WTC11 (cell line): ENCODE measurements at regions not wholly inside any gene's neighbourhood (a gene's known extent, or its start where the extent isn't known, plus 50 kb on each side); places are given as distances from the start of the nearest gene placed in this dataset.

Experiments
- ATAC-seq: fragments of 200-7000 bp; cut with Tn5 transposase; 2 replicates; pipeline ENCODE4 v1.10.0; 2021; ENCODE audit warnings: mild to moderate bottlenecking, moderate library complexity
- CTCF ChIA-PET: fragments of 300-600 bp; sonication (Branson Sonifier 250); formaldehyde crosslinking; loops from one replicate; lab custom pipeline; 2021; ENCODE audit warnings: antibody characterized with exemption; lab: Charles Lee
- POLR2A ChIA-PET: fragments of 350-600 bp; sonication (Branson Sonifier 250); formaldehyde crosslinking; loops from one replicate; lab custom pipeline; 2021; ENCODE audit warnings: antibody characterized with exemption; lab: Charles Lee
- DNase-seq: peaks from one replicate; pipeline ENCODE4 v3.0.0; 2021; ENCODE audit warnings: low spot score
- H3K27ac Mint-ChIP-seq: 2 replicates; pipeline ENCODE4 v1.8.0; 2021; ENCODE audit warnings: mixed read lengths
- H3K27me3 Mint-ChIP-seq: 2 replicates; pipeline ENCODE4 v1.8.0; 2021; ENCODE audit warnings: low read depth, mild to moderate bottlenecking, moderate library complexity, mixed read lengths
- H3K36me3 Mint-ChIP-seq: 2 replicates; pipeline ENCODE4 v1.8.0; 2021; ENCODE audit warnings: mixed read lengths
- H3K4me1 Mint-ChIP-seq: 2 replicates; pipeline ENCODE4 v1.8.0; 2022; ENCODE audit warnings: mixed read lengths
- H3K4me3 Mint-ChIP-seq: 2 replicates; pipeline ENCODE4 v1.8.0; 2021; ENCODE audit warnings: mild to moderate bottlenecking, moderate library complexity, mixed read lengths
- H3K9me3 Mint-ChIP-seq: 2 replicates; pipeline ENCODE4 v1.8.0; 2021; ENCODE audit warnings: mixed read lengths
- FOXK1 ChIP-seq: sonication (generic); formaldehyde crosslinking; IDR thresholded peaks from 2 replicates; pipeline ENCODE4 v1.8.0; 2022; ENCODE audit warnings: mild to moderate bottlenecking, moderate library complexity, missing genetic modification reagents
- GABPB1 ChIP-seq: sonication (generic); formaldehyde crosslinking; IDR thresholded peaks from 2 replicates; pipeline ENCODE4 v1.8.1; 2023; ENCODE audit warnings: mild to moderate bottlenecking, missing genetic modification reagents
- GTF2I ChIP-seq: fragments of 250-450 bp; sonication (Bioruptor Pico); conservative IDR thresholded peaks from 2 replicates; pipeline ENCODE4 v1.4.0; 2021; ENCODE audit warnings: mild to moderate bottlenecking
- JAZF1 ChIP-seq: fragments of 250-450 bp; sonication (Bioruptor Pico); IDR thresholded peaks from 2 replicates; pipeline ENCODE4 v1.9.0; 2021; ENCODE audit warnings: moderate library complexity, mild to moderate bottlenecking, inconsistent platforms
- KAT7 ChIP-seq: sonication (generic); formaldehyde crosslinking; IDR thresholded peaks from 2 replicates; pipeline ENCODE4 v1.8.1; 2023; ENCODE audit warnings: missing genetic modification reagents, mild to moderate bottlenecking, borderline replicate concordance
- NFATC4 ChIP-seq: fragments of 250-450 bp; sonication (Bioruptor Pico); IDR thresholded peaks from 2 replicates; pipeline ENCODE4 v1.9.0; 2021; ENCODE audit warnings: mild to moderate bottlenecking
- NFYB ChIP-seq: sonication (generic); formaldehyde crosslinking; conservative IDR thresholded peaks from 2 replicates; pipeline ENCODE4 v1.8.0; 2022; ENCODE audit warnings: low read depth, missing genetic modification reagents
- RELA ChIP-seq: sonication (generic); formaldehyde crosslinking; IDR thresholded peaks from 2 replicates; pipeline ENCODE4 v1.8.1; 2022; ENCODE audit warnings: missing genetic modification reagents, mild to moderate bottlenecking, borderline replicate concordance
- SMAD3 ChIP-seq: sonication (generic); formaldehyde crosslinking; IDR thresholded peaks from 2 replicates; pipeline ENCODE4 v1.8.0; 2022; ENCODE audit warnings: missing genetic modification reagents, mild to moderate bottlenecking, borderline replicate concordance
- ZBTB21 ChIP-seq: sonication (generic); formaldehyde crosslinking; IDR thresholded peaks from 2 replicates; pipeline ENCODE4 v1.8.1; 2023; ENCODE audit warnings: mild to moderate bottlenecking, missing genetic modification reagents, borderline replicate concordance
- ZNF219 ChIP-seq: sonication (generic); formaldehyde crosslinking; IDR thresholded peaks from 2 replicates; pipeline ENCODE4 v1.8.0; 2023; ENCODE audit warnings: missing genetic modification reagents, mild to moderate bottlenecking, borderline replicate concordance
- ZNF232 ChIP-seq: sonication (generic); formaldehyde crosslinking; IDR thresholded peaks from 2 replicates; pipeline ENCODE4 v1.8.0; 2022; ENCODE audit warnings: mild to moderate bottlenecking, missing genetic modification reagents
- ZNF423 ChIP-seq: fragments of 250-450 bp; sonication (Bioruptor Pico); IDR thresholded peaks from 2 replicates; pipeline ENCODE4 v2.1.2; 2022; ENCODE audit warnings: mild to moderate bottlenecking, moderate library complexity
- TF ChIP-seq, protein P1 (sequence below): fragments of 250-450 bp; sonication (Bioruptor Pico); IDR thresholded peaks from 2 replicates; pipeline ENCODE4 v1.9.0; 2021; ENCODE audit warnings: mild to moderate bottlenecking, borderline replicate concordance
- TF ChIP-seq, protein P2 (sequence below): sonication (generic); formaldehyde crosslinking; IDR thresholded peaks from 2 replicates; pipeline ENCODE4 v1.8.1; 2022; ENCODE audit warnings: missing genetic modification reagents, borderline replicate concordance
- TF ChIP-seq, protein P3 (sequence below): sonication (generic); formaldehyde crosslinking; IDR thresholded peaks from 2 replicates; pipeline ENCODE4 v1.8.0; 2022; ENCODE audit warnings: mild to moderate bottlenecking, missing genetic modification reagents
- TF ChIP-seq, protein P4 (sequence below): sonication (generic); formaldehyde crosslinking; IDR thresholded peaks from 2 replicates; pipeline ENCODE4 v1.8.1; 2022; ENCODE audit warnings: mild to moderate bottlenecking, moderate library complexity, missing genetic modification reagents
- TF ChIP-seq, protein P5 (sequence below): sonication (generic); formaldehyde crosslinking; IDR thresholded peaks from 2 replicates; pipeline ENCODE4 v1.8.0; 2022; ENCODE audit warnings: missing genetic modification reagents
- TF ChIP-seq, protein P6 (sequence below): fragments of 200-600 bp; IDR thresholded peaks from 2 replicates; pipeline ENCODE4 v1.8.0; 2022; ENCODE audit warnings: antibody characterized with exemption
- TF ChIP-seq, protein P7 (sequence below): sonication (generic); formaldehyde crosslinking; IDR thresholded peaks from 2 replicates; pipeline ENCODE4 v1.8.1; 2022; ENCODE audit warnings: low read depth, mild to moderate bottlenecking, moderate library complexity, missing genetic modification reagents, borderline replicate concordance
- TF ChIP-seq, protein P8 (sequence below): sonication (generic); formaldehyde crosslinking; IDR thresholded peaks from 2 replicates; pipeline ENCODE4 v1.8.0; 2022; ENCODE audit warnings: mild to moderate bottlenecking, missing genetic modification reagents

DNA sequence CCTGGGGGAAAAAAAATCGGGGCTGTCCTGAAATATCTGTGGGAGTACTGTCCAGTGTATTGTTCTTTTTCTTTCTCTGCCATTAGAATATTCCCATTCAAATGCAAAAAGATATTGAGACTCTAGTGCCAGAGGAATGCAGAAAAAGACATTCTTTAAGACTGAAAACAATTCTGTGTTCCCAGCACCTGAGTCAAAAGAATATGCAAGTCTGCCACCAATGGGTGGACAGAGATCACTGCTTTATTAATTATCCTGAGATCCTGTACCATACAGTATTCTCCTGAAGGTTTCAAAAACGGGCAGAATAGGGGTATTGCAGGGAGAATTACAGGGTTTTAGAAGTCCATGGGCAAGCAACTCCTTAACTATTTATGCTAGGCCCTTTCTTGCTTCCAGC lies 361.8 kb downstream of the C12orf50 start (continued):
- TF ChIP-seq, protein P1, sequence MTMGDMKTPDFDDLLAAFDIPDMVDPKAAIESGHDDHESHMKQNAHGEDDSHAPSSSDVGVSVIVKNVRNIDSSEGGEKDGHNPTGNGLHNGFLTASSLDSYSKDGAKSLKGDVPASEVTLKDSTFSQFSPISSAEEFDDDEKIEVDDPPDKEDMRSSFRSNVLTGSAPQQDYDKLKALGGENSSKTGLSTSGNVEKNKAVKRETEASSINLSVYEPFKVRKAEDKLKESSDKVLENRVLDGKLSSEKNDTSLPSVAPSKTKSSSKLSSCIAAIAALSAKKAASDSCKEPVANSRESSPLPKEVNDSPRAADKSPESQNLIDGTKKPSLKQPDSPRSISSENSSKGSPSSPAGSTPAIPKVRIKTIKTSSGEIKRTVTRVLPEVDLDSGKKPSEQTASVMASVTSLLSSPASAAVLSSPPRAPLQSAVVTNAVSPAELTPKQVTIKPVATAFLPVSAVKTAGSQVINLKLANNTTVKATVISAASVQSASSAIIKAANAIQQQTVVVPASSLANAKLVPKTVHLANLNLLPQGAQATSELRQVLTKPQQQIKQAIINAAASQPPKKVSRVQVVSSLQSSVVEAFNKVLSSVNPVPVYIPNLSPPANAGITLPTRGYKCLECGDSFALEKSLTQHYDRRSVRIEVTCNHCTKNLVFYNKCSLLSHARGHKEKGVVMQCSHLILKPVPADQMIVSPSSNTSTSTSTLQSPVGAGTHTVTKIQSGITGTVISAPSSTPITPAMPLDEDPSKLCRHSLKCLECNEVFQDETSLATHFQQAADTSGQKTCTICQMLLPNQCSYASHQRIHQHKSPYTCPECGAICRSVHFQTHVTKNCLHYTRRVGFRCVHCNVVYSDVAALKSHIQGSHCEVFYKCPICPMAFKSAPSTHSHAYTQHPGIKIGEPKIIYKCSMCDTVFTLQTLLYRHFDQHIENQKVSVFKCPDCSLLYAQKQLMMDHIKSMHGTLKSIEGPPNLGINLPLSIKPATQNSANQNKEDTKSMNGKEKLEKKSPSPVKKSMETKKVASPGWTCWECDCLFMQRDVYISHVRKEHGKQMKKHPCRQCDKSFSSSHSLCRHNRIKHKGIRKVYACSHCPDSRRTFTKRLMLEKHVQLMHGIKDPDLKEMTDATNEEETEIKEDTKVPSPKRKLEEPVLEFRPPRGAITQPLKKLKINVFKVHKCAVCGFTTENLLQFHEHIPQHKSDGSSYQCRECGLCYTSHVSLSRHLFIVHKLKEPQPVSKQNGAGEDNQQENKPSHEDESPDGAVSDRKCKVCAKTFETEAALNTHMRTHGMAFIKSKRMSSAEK (CRISPR knock-in tag), result no peak
- no peak for TF ChIP-seq ZBTB21 (CRISPR knock-in tag)
- TF ChIP-seq, protein P2, sequence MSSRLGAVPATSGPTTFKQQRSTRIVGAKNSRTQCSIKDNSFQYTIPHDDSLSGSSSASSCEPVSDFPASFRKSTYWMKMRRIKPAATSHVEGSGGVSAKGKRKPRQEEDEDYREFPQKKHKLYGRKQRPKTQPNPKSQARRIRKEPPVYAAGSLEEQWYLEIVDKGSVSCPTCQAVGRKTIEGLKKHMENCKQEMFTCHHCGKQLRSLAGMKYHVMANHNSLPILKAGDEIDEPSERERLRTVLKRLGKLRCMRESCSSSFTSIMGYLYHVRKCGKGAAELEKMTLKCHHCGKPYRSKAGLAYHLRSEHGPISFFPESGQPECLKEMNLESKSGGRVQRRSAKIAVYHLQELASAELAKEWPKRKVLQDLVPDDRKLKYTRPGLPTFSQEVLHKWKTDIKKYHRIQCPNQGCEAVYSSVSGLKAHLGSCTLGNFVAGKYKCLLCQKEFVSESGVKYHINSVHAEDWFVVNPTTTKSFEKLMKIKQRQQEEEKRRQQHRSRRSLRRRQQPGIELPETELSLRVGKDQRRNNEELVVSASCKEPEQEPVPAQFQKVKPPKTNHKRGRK, result no peak
- TF ChIP-seq GTF2I (CRISPR knock-in tag), result no peak

DNA sequence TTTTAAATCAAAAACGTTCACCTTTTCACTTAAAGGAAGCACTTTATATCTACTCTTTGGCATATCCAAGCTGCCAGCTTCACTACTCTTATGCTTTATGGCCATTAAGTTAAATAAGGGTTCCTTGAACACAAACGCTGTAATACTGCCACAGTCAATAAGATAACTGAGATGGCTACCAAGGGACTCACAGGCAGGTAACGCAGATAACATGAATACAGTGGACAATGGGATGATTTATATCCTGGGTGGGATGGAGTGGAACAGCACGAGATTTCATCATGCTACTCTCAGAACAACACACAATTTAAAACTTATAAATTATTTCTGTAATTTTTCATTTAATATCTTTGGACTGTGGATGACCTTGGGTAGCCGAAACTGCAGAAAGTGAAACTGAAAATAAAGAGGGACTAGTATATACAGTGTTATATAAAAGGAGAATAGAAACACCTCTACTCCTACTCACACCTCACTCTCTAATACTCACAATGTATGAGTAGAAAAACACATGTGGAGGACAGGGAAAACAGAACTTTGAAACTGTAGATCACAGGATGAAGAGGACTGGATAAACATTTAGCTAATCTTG lies 367.3 kb downstream of the C12orf50 start:
- no peak for ATAC-seq
- no peaks in the 10 kb centered on the region for H3K4me1 Mint-ChIP-seq
- CTCF ChIA-PET, result no interaction called here
- no peak for TF ChIP-seq NFYB (CRISPR knock-in tag)
- TF ChIP-seq JAZF1 (CRISPR knock-in tag), result no peak
- TF ChIP-seq ZNF232 (CRISPR knock-in tag), result no peak
- no peak for TF ChIP-seq GABPB1 (CRISPR knock-in tag)
- TF ChIP-seq, protein P3, sequence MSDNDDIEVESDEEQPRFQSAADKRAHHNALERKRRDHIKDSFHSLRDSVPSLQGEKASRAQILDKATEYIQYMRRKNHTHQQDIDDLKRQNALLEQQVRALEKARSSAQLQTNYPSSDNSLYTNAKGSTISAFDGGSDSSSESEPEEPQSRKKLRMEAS (CRISPR knock-in tag), result no peak
- TF ChIP-seq SMAD3 (CRISPR knock-in tag), result no peak
- TF ChIP-seq ZNF423 (CRISPR knock-in tag), result no peak
- no peak for TF ChIP-seq KAT7
- no peak for TF ChIP-seq FOXK1 (CRISPR knock-in tag)
- TF ChIP-seq, protein P4, sequence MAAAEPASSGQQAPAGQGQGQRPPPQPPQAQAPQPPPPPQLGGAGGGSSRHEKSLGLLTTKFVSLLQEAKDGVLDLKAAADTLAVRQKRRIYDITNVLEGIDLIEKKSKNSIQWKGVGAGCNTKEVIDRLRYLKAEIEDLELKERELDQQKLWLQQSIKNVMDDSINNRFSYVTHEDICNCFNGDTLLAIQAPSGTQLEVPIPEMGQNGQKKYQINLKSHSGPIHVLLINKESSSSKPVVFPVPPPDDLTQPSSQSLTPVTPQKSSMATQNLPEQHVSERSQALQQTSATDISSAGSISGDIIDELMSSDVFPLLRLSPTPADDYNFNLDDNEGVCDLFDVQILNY, result no peak
- TF ChIP-seq, protein P5, sequence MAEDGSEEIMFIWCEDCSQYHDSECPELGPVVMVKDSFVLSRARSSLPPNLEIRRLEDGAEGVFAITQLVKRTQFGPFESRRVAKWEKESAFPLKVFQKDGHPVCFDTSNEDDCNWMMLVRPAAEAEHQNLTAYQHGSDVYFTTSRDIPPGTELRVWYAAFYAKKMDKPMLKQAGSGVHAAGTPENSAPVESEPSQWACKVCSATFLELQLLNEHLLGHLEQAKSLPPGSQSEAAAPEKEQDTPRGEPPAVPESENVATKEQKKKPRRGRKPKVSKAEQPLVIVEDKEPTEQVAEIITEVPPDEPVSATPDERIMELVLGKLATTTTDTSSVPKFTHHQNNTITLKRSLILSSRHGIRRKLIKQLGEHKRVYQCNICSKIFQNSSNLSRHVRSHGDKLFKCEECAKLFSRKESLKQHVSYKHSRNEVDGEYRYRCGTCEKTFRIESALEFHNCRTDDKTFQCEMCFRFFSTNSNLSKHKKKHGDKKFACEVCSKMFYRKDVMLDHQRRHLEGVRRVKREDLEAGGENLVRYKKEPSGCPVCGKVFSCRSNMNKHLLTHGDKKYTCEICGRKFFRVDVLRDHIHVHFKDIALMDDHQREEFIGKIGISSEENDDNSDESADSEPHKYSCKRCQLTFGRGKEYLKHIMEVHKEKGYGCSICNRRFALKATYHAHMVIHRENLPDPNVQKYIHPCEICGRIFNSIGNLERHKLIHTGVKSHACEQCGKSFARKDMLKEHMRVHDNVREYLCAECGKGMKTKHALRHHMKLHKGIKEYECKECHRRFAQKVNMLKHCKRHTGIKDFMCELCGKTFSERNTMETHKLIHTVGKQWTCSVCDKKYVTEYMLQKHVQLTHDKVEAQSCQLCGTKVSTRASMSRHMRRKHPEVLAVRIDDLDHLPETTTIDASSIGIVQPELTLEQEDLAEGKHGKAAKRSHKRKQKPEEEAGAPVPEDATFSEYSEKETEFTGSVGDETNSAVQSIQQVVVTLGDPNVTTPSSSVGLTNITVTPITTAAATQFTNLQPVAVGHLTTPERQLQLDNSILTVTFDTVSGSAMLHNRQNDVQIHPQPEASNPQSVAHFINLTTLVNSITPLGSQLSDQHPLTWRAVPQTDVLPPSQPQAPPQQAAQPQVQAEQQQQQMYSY (CRISPR knock-in tag), result no peak
- TF ChIP-seq, protein P6, sequence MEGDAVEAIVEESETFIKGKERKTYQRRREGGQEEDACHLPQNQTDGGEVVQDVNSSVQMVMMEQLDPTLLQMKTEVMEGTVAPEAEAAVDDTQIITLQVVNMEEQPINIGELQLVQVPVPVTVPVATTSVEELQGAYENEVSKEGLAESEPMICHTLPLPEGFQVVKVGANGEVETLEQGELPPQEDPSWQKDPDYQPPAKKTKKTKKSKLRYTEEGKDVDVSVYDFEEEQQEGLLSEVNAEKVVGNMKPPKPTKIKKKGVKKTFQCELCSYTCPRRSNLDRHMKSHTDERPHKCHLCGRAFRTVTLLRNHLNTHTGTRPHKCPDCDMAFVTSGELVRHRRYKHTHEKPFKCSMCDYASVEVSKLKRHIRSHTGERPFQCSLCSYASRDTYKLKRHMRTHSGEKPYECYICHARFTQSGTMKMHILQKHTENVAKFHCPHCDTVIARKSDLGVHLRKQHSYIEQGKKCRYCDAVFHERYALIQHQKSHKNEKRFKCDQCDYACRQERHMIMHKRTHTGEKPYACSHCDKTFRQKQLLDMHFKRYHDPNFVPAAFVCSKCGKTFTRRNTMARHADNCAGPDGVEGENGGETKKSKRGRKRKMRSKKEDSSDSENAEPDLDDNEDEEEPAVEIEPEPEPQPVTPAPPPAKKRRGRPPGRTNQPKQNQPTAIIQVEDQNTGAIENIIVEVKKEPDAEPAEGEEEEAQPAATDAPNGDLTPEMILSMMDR, result no peak
- TF ChIP-seq RELA, result no peak
- TF ChIP-seq, protein P7, sequence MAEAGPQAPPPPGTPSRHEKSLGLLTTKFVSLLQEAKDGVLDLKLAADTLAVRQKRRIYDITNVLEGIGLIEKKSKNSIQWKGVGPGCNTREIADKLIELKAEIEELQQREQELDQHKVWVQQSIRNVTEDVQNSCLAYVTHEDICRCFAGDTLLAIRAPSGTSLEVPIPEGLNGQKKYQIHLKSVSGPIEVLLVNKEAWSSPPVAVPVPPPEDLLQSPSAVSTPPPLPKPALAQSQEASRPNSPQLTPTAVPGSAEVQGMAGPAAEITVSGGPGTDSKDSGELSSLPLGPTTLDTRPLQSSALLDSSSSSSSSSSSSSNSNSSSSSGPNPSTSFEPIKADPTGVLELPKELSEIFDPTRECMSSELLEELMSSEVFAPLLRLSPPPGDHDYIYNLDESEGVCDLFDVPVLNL, result no peak
- TF ChIP-seq ZNF219 (CRISPR knock-in tag), result no peak
- no peak for TF ChIP-seq NFATC4 (CRISPR knock-in tag)
- TF ChIP-seq, protein P8, sequence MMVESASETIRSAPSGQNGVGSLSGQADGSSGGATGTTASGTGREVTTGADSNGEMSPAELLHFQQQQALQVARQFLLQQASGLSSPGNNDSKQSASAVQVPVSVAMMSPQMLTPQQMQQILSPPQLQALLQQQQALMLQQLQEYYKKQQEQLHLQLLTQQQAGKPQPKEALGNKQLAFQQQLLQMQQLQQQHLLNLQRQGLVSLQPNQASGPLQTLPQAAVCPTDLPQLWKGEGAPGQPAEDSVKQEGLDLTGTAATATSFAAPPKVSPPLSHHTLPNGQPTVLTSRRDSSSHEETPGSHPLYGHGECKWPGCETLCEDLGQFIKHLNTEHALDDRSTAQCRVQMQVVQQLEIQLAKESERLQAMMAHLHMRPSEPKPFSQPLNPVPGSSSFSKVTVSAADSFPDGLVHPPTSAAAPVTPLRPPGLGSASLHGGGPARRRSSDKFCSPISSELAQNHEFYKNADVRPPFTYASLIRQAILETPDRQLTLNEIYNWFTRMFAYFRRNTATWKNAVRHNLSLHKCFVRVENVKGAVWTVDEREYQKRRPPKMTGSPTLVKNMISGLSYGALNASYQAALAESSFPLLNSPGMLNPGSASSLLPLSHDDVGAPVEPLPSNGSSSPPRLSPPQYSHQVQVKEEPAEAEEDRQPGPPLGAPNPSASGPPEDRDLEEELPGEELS (CRISPR knock-in tag), result no peak

More for the DNA sequence above, 367.3 kb downstream of the C12orf50 start:
- POLR2A ChIA-PET, result no interaction called here
- no peak overlapping the region for H3K27ac Mint-ChIP-seq
- no peak for DNase-seq
- H3K4me3 Mint-ChIP-seq, result no peak overlapping the region
- no peaks in the 10 kb centered on the region for H3K27me3 Mint-ChIP-seq
- peaks cover 9% of the 10 kb centered on the region for H3K9me3 Mint-ChIP-seq
- no peaks in the 10 kb centered on the region for H3K36me3 Mint-ChIP-seq
